Lower leg skin (tissue), 4 donors: ENCODE measurements at regions not wholly inside any gene's neighbourhood (a gene's known extent, or its start where the extent isn't known, plus 50 kb on each side); places are given as distances from the start of the nearest gene placed in this dataset.
"Not testable (repeated sequence)": the region's sequence is repeated elsewhere in the genome, so short reads cannot be mapped to it uniquely, and the experiment has no call there.

Experiments used
- DNase-seq, 2 donors: peaks; one replicate each; pipeline ENCODE4 v3.0.0-alpha.2; 2019; ENCODE audit warnings: low spot score in 2 of 2
- H3K4me3 ChIP-seq: fragments of 200-600 bp; sonication (generic); 2 replicates; pipeline ENCODE4 v1.5.1; 2017; ENCODE audit warnings: mild to moderate bottlenecking, low read depth; ENCODE audit not compliant: poor library complexity, severe bottlenecking
- POLR2A ChIP-seq, 2 donors: fragments of 450-650 bp; IDR thresholded peaks; one replicate each; pipeline ENCODE4 v1.6.1; 2016 to 2017; ENCODE audit warnings: antibody characterized with exemption in 2 of 2, mild to moderate bottlenecking in 1 of 2, moderate library complexity in 1 of 2
- WGBS, 2 donors: methylation state at CpG; one replicate each; pipeline ENCODE4 v1.1.5; 2018; 5-methylcytosine and 5-hydroxymethylcytosine counted together
- intact Hi-C: fragments of 100-400 bp; cut with DNase I; formaldehyde crosslinking; loops from one replicate; pipeline ENCODE4 v1.15.0; 2023; ENCODE audit warnings: low total_unique reads
- TF ChIP-seq, protein P1 (sequence below), 3 donors: fragments of 450-650 bp; IDR thresholded peaks; one replicate each; pipeline ENCODE4 v1.5.1; 2016; ENCODE audit warnings: antibody characterized with exemption in 3 of 3, mild to moderate bottlenecking in 3 of 3, moderate library complexity in 2 of 3

GRCh38 chr7:15143936-15144335, 241.4 kb upstream of the DGKB start:
- H3K4me3 ChIP-seq = no peak overlapping the region
- TF ChIP-seq POLR2A (IDR thresholded peaks at IDR 0.05) = no peak
- TF ChIP-seq, protein P1, sequence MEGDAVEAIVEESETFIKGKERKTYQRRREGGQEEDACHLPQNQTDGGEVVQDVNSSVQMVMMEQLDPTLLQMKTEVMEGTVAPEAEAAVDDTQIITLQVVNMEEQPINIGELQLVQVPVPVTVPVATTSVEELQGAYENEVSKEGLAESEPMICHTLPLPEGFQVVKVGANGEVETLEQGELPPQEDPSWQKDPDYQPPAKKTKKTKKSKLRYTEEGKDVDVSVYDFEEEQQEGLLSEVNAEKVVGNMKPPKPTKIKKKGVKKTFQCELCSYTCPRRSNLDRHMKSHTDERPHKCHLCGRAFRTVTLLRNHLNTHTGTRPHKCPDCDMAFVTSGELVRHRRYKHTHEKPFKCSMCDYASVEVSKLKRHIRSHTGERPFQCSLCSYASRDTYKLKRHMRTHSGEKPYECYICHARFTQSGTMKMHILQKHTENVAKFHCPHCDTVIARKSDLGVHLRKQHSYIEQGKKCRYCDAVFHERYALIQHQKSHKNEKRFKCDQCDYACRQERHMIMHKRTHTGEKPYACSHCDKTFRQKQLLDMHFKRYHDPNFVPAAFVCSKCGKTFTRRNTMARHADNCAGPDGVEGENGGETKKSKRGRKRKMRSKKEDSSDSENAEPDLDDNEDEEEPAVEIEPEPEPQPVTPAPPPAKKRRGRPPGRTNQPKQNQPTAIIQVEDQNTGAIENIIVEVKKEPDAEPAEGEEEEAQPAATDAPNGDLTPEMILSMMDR (IDR thresholded peaks at IDR 0.05) = no peak
- intact Hi-C loops = no loop called here
- no peak for DNase-seq

- 76 to 79% methylated on average over 3 of the region's 3 CpGs for WGBS, 2 donors
- no peak for TF ChIP-seq POLR2A (IDR thresholded peaks at IDR 0.05)
- TF ChIP-seq, protein P1 (IDR thresholded peaks at IDR 0.05) = no peak
- no peak for DNase-seq
- intact Hi-C loops = no loop called here
- H3K4me3 ChIP-seq = no peak overlapping the region
These were observed 240.6 kb upstream of the DGKB start for GRCh38 chr7:15143121-15143520.

- intact Hi-C loops = no loop called here
- TF ChIP-seq, protein P1 (IDR thresholded peaks at IDR 0.05) = no peak
- TF ChIP-seq POLR2A (IDR thresholded peaks at IDR 0.05) = no peak
- WGBS, 2 donors = 95 to 100% methylated on average over 2 of the region's 2 CpGs
- no peak overlapping the region for H3K4me3 ChIP-seq
- no peak for DNase-seq
These were observed 237.9 kb upstream of the DGKB start for GRCh38 chr7:15140431-15140830.

- intact Hi-C loops = no loop called here
- 90 to 96% methylated on average over 1 of the region's 1 CpG for whole genome bisulfite sequencing, 2 donors
- TF ChIP-seq POLR2A (IDR thresholded peaks at IDR 0.05) = no peak
- TF ChIP-seq, protein P1 (IDR thresholded peaks at IDR 0.05) = no peak
- H3K4me3 ChIP-seq = no peak overlapping the region
- DNase-seq = no peak
These were observed 229.1 kb upstream of the DGKB start for GRCh38 chr7:15131661-15132060.

DNA sequence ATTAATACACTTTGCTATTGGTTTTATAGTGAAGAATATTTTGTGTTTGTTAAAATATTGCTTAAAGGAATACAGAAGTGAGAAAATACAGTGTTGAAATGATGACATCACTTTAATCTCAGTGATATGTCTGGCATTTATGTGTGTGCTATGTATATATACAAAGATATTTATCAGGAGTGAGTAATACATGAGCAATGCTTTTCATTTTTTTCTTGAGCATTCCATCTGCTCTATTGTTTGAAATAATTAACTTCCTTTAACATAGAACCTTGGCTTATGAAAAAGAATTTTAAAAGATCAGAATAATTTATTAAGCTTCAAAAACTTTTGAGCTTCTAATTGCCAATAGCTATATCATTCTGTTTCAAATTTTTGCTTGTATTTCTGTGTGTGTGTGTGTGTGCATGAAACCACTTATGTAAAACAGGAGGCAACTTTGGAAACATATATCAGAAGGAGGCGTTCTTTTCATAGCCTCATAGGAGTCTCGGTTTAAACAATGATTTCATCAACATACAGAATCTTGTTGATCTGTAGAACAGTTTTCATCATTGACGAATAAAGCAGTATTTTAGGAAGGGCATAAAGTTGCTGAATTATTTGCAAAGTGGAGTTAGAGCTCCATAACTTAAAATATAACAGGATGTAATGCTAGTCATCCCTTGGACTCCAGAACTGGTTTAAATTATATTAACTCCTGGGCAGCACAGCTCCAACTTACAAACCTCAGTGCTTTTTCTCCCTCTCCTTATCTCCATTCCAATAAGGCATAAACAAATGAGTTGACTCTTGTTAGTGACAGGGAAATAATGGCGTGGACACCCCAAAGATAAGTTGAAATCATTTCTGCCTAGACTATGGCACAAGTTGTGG, 228.4 kb upstream of the DGKB start:
- no peak for TF ChIP-seq POLR2A (IDR thresholded peaks at IDR 0.05)
- TF ChIP-seq, protein P1 (IDR thresholded peaks at IDR 0.05) = no peak
- intact Hi-C loops = no loop called here
- no peak for DNase-seq
- 59 to 65% methylated on average over 4 of the region's 4 CpGs for WGBS, 2 donors
- H3K4me3 ChIP-seq = no peak overlapping the region

DNA sequence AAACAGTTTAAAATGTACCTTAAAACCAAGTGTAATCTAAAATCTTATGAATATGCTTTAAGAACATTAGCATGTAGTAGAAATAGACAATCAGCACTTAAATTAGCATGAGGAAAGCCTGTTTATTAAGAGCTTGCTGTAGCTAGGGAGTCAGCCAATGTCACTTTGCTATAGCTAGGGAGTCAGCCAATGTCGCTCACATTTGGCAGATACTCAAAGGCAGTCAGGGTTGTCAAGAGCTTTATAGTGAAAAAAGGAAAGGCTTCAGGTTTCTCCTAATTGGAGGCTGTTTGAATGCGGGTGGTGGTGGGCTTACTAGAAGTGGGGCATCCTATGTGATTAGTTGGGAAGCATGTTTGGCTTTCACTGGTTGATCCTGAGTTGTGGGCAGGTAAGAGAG, 226.2 kb upstream of the DGKB start:
- 62 to 82% methylated on average over 2 of the region's 2 CpGs for WGBS, 2 donors
- intact Hi-C loops = no loop called here
- TF ChIP-seq, protein P1 (IDR thresholded peaks at IDR 0.05) = no peak
- TF ChIP-seq POLR2A (IDR thresholded peaks at IDR 0.05) = no peak
- H3K4me3 ChIP-seq = no peak overlapping the region
- no peak for DNase-seq

- 62 to 70% methylated on average over 1 of the region's 1 CpG for WGBS, 2 donors
- intact Hi-C loops, DNase-seq, H3K4me3 ChIP-seq: not testable (repeated sequence)
These were observed 224.1 kb upstream of the DGKB start for GRCh38 chr7:15126653-15127052.
